ENCODE measurements at regions not wholly inside any gene's neighbourhood (a gene's known extent, or its start where the extent isn't known, plus 50 kb on each side); places are given as distances from the start of the nearest gene placed in this dataset.
"Not testable (repeated sequence)": the region's sequence is repeated elsewhere in the genome, so short reads cannot be mapped to it uniquely, and the experiment has no call there.

DNA sequence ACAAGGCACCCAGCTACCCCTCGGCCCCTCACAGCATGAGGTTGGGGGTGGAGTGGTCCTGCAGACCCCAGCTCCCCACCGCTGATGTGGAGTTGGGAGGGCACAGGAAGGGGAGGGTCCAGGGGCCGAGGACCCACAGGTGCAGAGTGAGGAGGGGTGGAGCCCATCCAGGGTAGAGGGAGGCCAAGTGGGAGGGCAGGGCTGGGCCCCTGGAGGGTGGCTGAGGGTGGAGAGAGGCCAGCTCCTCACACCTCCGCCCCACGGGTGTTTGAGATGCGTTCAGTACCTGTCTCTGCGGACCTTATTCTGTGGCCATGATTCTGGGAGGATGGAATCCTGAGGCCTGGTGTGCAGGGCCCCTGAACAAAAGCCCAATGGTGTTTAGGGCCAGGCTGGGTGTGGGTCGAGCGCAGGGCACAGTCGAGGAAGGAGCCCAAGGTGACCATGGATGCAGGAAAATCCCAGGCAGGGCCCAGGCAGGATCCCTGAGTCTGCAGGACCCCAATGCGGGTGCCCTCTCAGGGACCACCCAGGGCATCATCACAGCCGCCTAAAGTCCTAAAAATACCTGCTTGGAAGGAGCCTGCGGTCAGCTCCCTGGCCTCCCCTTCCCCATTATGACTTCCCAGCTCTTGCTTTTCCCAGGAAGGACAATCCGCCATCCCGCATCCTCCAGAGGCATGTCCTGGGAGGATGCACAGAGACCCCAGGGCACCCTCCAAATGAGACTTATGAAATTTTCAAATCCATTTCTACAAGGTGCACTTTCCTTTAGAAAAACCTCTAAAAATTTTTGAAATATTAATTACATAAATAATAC is 377.1 kb upstream of the SFSWAP start:
- DNase-seq (ENCODE audit: low read depth, low spot score), result no peak
- in situ Hi-C loops (cut with HindIII; ENCODE audit: low pct_unique_long_range_greater_than_20kb, low sequenced_read_pairs), result no loop called here

DNA sequence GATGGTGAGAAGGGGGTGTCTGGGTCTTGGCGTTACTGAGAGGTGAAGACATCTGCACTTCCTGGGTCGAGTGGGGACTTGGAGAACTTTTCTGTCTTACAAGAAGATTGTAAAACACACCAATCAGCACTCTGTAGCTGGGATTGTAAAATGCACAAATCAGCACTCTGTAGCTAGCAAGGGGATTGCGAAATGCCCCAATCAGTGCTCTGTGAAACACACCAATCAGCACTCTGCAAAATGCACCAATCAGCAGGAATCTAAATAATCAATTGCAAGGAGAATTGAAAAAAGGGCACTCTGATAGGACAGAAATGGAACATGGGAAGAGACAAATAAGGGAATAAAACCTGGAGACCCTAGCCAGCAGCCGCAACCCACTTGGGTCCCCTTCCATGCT is 376.1 kb upstream of the SFSWAP start:
- in situ Hi-C loops (cut with HindIII; ENCODE audit: low pct_unique_long_range_greater_than_20kb, low sequenced_read_pairs), result no loop called here
- no peak for DNase-seq (ENCODE audit: low read depth, low spot score)

DNA sequence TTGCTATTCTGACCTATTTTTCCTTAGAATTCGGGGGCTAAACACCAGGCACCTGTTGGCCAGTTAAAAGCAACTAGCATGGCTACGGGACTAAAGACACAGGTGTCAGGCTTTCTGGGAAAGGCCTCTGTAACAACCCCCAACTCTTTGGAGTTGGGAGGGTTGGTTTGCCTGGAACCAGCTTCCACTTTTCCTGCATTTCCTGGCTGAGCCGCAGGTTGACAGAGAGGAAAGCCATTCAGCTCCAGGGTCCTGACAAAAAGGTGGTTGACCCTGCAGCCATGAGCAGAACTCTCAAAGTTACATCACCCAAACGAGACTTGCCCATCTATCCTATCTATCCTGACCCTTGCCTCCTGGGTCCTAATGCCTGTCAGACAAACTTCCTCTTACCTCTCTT is 375.4 kb upstream of the SFSWAP start:
- no peak for DNase-seq (ENCODE audit: low read depth, low spot score)
- in situ Hi-C loops (cut with HindIII; ENCODE audit: low pct_unique_long_range_greater_than_20kb, low sequenced_read_pairs), result no loop called here

DNA sequence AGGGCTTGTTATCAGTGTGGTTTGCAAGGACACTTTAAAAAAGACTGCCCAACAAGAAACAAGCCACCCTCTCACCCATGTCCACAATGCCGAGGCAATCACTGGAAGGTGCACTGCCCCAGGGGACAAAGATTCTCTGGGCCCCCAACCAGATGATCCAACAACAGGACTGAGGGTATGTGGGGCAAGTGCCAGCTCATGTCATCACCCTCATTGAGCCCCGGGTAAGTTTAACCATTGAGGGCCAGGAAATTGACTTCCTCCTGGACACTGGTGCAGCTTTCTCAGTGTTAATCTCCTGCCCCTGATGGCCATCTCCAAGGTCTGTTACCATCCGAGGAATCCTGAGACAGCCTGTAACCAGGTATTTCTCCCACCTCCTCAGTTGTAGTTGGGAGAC is 373.0 kb upstream of the SFSWAP start:
- in situ Hi-C loops (cut with HindIII; ENCODE audit: low pct_unique_long_range_greater_than_20kb, low sequenced_read_pairs); DNase-seq (ENCODE audit: low read depth, low spot score): not testable (repeated sequence)

DNA sequence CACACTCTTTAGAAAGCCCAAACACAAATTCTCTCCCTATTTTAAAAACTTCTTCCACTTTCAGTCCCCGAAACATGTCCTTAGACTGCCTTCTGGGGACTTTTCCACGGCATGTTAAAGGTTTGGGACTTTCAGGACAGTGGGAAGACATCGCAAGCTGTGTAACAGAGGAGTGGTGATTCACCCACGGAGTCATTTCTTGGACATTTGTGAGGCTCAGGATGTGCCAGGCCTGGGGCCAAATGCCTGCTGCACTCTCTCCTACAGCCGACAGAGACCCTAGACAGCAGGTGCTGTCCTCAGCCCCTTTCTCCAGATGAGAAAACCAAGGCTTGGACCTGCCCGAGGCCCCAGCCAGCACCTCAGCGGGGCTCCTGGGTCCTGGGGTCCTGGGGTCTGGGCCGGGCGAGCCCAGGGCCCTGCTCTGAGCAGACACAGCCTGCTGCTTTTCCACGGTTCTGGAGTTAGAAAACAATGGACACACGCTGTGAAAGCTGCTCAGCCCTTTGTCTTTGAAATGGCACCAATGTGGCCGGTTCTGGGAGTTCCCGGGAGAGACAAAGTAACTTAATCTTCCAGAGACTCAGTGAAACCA is 370.2 kb upstream of the SFSWAP start:
- in situ Hi-C loops (cut with HindIII; ENCODE audit: low pct_unique_long_range_greater_than_20kb, low sequenced_read_pairs), result no loop called here

DNA sequence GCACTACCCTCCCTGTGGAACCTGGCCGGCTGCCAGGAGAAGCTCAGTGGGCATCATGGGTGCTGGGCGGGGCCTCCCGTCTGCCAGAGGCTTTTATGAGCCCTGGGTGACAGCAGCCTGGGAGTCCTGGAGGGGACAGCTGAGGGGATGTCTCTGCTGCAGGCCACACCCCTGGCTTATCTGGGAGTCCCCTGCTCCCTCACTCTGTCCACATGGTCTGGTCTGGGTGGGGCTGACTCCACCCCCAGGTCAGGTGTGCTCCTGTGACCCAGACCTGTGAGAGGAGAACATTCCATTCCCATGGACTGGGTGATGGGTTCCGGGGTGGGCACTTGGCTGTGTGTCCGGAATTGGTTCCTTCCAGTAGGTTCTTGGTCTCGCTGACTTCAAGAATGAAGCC is 369.3 kb upstream of the SFSWAP start:
- DNase-seq (ENCODE audit: low read depth, low spot score); in situ Hi-C loops (cut with HindIII; ENCODE audit: low pct_unique_long_range_greater_than_20kb, low sequenced_read_pairs): not testable (repeated sequence)

More for the DNA sequence above, 370.2 kb upstream of the SFSWAP start:
- no peak for DNase-seq (ENCODE audit: low read depth, low spot score)

DNA sequence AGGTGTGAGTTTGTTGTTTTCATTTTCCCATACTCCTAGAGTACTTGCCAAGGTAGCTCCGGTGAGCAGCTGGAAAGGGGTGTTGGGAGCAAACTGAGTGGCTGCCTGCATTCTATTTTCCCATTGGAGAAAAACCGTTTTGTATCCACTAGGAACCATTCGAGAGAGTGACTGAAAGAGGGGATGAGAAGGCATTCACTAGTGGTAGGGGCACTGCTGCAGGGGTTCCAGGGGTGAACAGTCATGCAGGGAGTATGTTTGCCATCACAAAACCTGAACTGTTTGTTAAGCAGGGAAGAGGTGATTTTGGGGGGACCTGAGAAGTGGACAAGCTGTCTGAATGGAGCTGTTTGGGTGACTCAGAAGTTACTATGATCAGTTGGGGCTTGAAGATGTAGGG is 367.5 kb upstream of the SFSWAP start:
- DNase-seq (ENCODE audit: low read depth, low spot score); in situ Hi-C loops (cut with HindIII; ENCODE audit: low pct_unique_long_range_greater_than_20kb, low sequenced_read_pairs): not testable (repeated sequence)

DNA sequence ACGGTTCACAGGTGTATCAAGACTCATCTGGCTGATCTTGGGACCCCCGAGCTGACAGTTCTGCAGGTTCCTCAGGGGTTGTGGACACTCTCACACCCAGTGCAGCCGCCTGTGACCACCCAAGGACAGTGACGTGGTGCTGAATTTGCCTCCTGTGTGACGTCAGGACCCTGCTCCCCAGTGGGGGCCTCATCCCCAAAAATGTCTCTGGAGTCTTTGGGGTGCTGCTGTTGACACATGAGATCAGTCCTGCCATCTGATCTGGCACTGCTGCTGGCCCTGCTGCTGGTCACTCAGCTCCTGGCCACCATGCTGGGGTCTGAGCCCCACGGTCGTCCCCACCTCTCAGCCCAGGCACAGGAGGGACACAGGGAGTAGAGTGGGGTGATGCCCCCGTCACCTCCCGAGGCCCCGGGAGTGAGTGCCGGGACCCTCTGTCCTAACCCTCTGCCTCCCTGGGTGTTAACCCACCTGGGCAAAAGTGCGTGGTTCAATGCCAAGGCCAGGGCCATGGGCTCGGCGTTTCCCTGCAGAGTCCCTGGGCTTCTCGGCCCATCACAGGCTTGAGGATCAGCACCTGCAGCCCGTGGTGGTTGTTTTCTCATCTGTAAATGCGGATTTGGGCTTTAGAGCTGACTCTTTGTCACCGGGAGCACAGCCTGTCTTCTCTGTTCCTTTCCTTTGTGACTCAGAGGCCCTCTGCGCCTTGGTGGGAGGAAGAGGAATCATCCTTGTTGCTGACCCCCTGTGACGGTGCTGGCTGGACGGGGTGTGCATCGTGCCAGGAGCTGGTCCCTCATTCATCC is 366.0 kb upstream of the SFSWAP start:
- DNase-seq (ENCODE audit: low read depth, low spot score); in situ Hi-C loops (cut with HindIII; ENCODE audit: low pct_unique_long_range_greater_than_20kb, low sequenced_read_pairs): not testable (repeated sequence)

DNA sequence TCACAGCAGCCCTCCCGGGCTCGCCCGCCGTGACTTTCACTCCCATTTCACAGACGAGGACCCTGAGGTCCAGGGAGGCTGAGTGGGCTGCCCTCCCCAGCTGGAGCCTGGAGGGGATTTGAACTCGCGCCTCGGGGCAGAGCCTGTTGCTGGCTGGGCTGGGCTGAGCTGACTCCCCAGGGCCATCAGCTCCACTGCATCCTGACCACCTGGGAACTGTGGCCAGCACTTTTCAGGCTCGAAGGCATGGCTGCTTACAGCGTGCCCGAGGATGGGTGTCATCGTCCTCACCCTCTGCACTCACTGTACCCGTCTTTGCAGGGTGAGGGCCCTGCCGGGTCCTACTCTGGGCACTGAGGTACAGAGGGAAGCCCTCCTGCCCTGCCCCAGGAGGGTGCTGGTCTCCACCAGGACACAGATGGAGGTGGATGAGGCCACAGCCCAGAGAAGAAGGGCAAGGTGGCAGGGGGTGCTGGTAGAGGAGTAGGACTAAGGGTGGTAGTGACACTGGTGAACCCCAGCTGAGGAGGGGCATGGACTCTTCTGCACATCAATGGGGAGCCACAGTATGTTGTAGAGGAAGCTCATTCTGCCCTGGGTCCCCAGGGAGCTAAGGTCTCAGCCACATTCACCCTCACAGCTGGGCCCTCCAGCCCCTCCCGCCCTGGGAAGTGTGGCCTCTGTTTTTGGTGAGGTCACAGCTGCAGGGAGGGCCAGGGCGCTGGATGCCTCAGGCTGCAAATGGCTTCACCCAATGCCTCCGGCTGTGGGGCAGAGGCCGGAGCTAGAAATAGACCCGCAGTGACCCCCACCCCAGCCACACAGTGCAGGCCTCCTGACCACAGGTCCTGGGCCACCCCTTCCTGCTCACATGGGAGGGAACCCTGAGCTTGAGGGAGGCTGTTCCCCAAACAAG is 365.1 kb upstream of the SFSWAP start:
- no peak for DNase-seq (ENCODE audit: low read depth, low spot score)
- in situ Hi-C loops (cut with HindIII; ENCODE audit: low pct_unique_long_range_greater_than_20kb, low sequenced_read_pairs), result no loop called here

DNA sequence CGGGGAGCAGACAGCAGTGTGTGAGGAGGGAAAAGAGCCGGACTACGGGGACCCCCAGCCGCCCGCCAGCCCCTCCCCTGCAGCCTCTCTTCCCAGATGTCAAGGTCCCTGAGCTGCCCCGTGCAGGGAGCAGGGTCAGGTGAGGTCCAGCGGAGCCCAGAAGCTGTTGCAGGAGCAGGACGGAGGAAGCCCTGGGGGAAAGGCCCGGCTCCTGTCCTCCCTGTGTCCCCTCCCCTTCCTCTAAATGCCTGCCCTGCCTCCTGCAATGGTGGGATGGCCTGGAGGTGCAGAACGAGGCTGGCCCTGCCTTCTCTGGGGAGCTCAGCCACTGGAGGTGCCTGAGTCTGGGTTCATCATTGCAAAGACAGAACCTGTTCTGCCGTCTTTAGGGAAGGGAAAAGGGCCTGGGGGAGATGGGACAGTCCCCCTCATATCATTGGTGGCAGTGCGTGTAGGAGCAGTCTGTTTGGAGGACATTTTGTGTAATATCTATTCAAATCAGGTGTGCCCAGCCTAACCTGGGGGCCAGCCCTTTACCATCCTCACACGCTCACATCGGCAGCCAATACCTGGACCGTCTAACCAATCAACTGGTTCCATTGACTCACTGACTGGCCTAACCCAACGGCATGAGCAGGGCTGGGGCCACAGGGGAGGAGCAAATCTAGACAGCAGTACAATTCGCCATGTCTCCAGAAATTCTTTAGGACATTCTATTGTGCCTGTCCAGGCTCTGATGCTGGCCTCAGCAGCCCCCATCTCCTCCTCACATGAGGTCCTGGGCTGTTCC is 364.1 kb upstream of the SFSWAP start:
- in situ Hi-C loops (cut with HindIII; ENCODE audit: low pct_unique_long_range_greater_than_20kb, low sequenced_read_pairs), result no loop called here
- DNase-seq (ENCODE audit: low read depth, low spot score), result no peak

DNA sequence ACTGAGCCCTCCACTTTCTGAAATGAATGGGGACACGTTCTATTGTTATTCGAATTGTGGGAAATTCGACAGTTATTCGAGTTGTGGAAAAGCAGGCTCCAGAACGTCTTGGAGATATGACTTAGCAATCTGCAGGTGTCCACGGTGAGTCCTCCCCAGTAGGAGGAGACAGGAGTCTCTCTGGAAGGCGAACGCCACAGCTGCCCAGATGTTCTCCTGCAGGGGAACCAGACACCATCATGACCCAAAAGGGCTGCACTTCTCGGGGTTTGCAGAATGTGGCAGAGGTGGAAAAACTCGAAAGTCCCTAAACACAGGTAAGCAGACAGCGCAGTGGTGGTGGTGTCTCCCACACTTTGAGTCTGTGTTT is 363.6 kb upstream of the SFSWAP start:
- no peak for DNase-seq (ENCODE audit: low read depth, low spot score)
- in situ Hi-C loops (cut with HindIII; ENCODE audit: low pct_unique_long_range_greater_than_20kb, low sequenced_read_pairs), result no loop called here

DNA sequence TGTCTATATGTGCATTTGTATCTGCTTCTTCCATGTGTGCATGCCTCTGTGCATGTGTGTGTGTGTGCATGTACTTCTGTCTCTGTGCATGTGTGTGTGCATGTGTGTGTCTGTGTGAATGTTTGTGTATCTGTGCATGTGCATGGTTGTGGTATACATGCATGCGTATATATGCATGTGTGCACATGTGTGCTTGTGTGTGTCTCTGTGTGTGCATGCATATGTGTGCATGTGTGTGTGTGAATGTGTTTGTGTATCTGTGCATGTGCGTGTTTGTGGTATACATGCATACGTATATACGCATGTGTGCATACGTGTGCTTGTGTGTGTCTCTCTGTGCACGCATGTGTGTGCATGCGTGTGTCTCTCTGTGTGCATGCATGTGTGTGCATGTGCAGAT is 363.2 kb upstream of the SFSWAP start:
- in situ Hi-C loops (cut with HindIII; ENCODE audit: low pct_unique_long_range_greater_than_20kb, low sequenced_read_pairs), result no loop called here

DNA sequence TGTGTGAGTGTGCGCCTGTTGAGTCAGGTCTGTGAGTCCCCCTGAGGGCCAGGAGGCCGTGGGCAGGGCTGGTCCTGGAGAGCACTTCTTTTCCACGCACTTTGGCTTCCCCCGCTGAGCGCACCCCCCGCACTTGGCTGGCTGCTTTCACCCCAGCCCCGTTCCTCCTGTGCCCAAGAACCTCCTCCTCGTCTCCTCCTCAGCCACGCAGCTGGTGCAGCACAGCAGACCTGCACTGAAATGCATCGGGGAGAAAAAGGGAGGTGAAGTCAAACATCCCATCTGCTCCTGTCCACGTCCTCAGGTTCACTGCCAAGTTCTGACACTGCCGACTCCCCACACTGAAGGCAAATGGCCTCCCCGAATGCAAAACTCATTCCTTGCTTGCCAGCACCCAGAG is 362.7 kb upstream of the SFSWAP start:
- in situ Hi-C loops (cut with HindIII; ENCODE audit: low pct_unique_long_range_greater_than_20kb, low sequenced_read_pairs), result no loop called here
- no peak for DNase-seq (ENCODE audit: low read depth, low spot score)

More for the DNA sequence above, 363.2 kb upstream of the SFSWAP start:
- no peak for DNase-seq (ENCODE audit: low read depth, low spot score)

DNA sequence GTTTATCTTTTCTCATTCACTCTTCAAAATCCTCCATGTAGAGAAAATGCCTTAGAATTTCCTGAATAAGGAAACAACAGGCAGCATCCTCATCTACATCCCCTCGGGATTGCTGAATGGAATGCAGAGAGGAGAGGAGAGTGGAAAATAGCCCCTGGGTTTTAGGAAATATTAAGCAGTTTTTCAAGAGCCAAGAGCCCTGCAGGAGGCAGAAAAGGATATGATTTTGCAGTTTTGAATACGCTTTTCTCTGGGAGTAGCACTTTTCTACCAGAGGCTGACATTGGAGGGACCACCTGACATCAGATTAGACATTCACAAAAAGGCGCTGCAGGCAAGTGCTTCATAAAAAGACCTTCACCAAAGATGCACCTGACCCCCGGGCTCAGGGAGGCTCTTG is 362.2 kb upstream of the SFSWAP start:
- in situ Hi-C loops (cut with HindIII; ENCODE audit: low pct_unique_long_range_greater_than_20kb, low sequenced_read_pairs), result no loop called here
- DNase-seq (ENCODE audit: low read depth, low spot score), result no peak

DNA sequence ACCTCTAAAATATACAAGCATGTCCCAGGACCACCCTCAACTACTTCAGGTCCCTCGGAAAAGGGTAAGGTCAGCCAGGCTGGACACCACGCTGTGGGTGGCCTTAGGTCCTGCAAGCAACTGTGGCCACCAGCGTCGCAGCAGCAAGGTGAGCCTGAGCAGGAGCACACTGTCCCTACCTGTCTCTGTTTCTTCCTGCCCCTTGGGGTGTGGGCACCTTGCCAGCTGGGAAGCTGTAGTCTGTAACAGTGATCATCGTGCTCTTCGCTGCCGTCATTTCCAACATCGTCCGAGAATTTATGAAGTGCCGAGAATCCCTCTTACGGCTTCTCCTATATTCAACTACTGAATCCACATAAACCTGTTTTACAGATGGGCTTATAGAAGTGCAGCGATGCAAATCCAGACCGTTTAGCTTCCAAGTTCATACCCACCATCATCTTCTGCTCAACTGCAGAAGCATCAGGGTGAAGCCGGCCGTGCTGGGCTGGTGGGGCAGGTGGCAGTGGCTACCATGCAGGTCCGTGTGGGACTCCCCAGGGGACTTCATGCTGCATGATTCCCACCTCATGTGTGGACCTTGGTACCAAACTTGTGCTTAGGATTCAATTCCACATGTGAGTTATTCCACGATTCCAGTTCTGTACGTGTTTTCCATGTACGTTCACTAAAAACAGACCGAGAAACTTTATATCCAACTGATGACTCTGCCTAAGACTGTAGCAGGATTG is 361.3 kb upstream of the SFSWAP start:
- in situ Hi-C loops (cut with HindIII; ENCODE audit: low pct_unique_long_range_greater_than_20kb, low sequenced_read_pairs), result no loop called here

DNA sequence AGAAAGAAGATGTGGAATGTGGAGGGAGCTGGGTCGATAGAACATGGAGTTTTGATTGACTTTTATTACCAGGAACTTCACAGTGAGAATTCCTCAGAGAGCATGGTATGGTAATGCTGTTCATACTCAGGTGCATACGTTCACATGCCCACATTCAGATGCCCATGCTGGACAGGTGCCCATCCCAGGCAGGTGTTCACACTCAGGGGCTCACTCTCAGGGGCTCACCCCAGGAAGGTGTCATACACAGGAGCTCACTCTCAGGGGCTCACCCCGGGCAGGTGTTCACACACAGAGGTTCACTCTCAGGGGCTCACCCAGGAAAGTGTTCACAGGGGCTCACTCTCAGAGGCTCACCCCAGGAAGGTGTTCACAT is 360.0 kb upstream of the SFSWAP start:
- no peak for DNase-seq (ENCODE audit: low read depth, low spot score)
- in situ Hi-C loops (cut with HindIII; ENCODE audit: low pct_unique_long_range_greater_than_20kb, low sequenced_read_pairs), result no loop called here

More for the DNA sequence above, 361.3 kb upstream of the SFSWAP start:
- no peak for DNase-seq (ENCODE audit: low read depth, low spot score)

Data from SK-MEL-5 (cell line).